GM10248 (cell line): ENCODE measurements at regions not wholly inside any gene's neighbourhood (a gene's known extent, or its start where the extent isn't known, plus 50 kb on each side); places are given as distances from the start of the nearest gene placed in this dataset.

Source experiments
- CTCF ChIA-PET: fragments of 300-600 bp; sonication (Branson Sonifier 250); formaldehyde crosslinking; extraction: SDS; loops from one replicate; lab custom pipeline; 2021; ENCODE audit warnings: antibody characterized with exemption; lab: Yijun Ruan, JAX
- POLR2A ChIA-PET: fragments of 350-650 bp; sonication (Branson Sonifier 250); formaldehyde crosslinking; extraction: SDS; loops from one replicate; lab custom pipeline; 2020; ENCODE audit warnings: antibody characterized with exemption; lab: Yijun Ruan, JAX
- DNase-seq: peaks from one replicate; pipeline ENCODE4 v3.0.0; 2012; ENCODE audit errors: extremely low spot score
- TF ChIP-seq, protein P1 (sequence below): IDR thresholded peaks from 2 replicates; pipeline ENCODE4 v1.5.1; 2012; ENCODE audit warnings: mild to moderate bottlenecking, low read depth; ENCODE audit errors: extremely low read depth, missing control alignments, control extremely low read depth

DNA sequence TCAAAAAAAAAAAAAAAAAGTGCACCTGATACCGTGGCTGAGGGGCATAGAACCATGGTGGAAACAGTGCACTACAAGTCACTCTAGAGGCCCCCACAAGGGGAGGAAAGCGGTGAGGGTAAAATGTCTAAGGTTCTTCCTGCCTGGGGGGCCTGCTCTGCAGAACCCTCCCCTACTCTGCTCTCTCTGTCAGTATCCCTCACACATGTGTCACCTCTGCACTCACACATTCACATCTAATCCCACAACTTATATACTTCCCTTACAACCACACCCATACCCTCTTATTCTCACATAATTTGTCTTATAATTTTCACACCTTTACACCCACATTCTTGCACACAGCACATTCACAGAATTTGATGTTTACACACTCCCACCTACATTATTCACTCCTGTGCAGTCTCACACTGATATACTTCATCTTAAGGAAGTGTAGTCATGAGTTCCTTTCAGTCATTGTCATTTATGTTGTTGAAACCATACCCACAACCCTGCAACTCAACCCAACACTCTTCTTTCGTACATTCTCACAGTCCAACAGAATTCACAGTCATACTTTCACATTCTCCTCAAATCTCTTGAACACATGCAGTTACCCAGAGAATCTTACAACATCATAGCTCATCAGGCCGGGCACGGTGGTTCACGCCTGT lies 68.0 kb upstream of the PAX2 start:
- ChIA-PET POLR2A (no interaction called here), CTCF (interaction anchor here (1.6 to 2.0 kb wide), 2 partner anchors 64 to 66 kb away, joined by 3 to 5 read pairs; no protein-coding TSS in a partner anchor)
- DNase-seq = no peak
- TF ChIP-seq, protein P1, sequence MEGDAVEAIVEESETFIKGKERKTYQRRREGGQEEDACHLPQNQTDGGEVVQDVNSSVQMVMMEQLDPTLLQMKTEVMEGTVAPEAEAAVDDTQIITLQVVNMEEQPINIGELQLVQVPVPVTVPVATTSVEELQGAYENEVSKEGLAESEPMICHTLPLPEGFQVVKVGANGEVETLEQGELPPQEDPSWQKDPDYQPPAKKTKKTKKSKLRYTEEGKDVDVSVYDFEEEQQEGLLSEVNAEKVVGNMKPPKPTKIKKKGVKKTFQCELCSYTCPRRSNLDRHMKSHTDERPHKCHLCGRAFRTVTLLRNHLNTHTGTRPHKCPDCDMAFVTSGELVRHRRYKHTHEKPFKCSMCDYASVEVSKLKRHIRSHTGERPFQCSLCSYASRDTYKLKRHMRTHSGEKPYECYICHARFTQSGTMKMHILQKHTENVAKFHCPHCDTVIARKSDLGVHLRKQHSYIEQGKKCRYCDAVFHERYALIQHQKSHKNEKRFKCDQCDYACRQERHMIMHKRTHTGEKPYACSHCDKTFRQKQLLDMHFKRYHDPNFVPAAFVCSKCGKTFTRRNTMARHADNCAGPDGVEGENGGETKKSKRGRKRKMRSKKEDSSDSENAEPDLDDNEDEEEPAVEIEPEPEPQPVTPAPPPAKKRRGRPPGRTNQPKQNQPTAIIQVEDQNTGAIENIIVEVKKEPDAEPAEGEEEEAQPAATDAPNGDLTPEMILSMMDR = no peak

DNA sequence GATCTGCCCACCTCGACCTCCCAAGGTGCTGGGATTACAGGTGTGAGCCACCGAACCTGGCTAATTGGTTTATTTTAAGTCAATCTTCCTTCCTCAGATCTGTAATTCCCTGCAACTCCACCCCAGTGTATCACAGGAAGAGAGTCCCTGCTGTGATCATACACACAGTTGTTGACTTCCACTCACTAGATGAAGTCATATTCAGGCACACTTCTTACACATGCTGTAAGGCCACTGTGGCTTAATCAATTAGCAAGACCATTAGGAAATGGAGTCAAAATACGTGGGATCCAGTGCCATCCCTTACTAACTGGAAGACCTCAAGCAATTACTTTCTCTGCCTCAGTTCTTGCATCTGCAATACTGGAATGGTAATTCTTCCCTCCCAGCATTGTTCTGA lies 66.1 kb upstream of the PAX2 start:
- ChIA-PET POLR2A (no interaction called here), CTCF (interaction anchor here (0.9 to 1.6 kb wide), 3 partner anchors 10 to 62 kb away, joined by 3 read pairs; no protein-coding TSS in a partner anchor)
- no peak for DNase-seq
- TF ChIP-seq, protein P1 = no peak

GRCh38 chr10:100683004-100683403 lies 62.4 kb upstream of the PAX2 start:
- no peak for DNase-seq

GRCh38 chr10:100683545-100684300 lies 61.7 kb upstream of the PAX2 start:
- TF ChIP-seq, protein P1 = no peak
- CTCF ChIA-PET = interaction anchor here (1.4 to 1.5 kb wide), 2 partner anchors 12 to 60 kb away, joined by 3 to 4 read pairs; no protein-coding TSS in a partner anchor
- POLR2A ChIA-PET = no interaction called here
- DNase-seq = no peak

More at GRCh38 chr10:100683004-100683403, 62.4 kb upstream of the PAX2 start:
- ChIA-PET POLR2A (no interaction called here), CTCF (interaction anchor here (1.4 to 1.5 kb wide), 2 partner anchors 12 to 60 kb away, joined by 3 to 4 read pairs; no protein-coding TSS in a partner anchor)
- TF ChIP-seq, protein P1 = no peak

- CTCF ChIA-PET = interaction anchor here (1.5 kb wide), 1 partner anchor 59 kb away, joined by 4 read pairs; no protein-coding TSS in a partner anchor
- TF ChIP-seq, protein P1 = no peak
- DNase-seq = no peak
- POLR2A ChIA-PET = no interaction called here
Measured at GRCh38 chr10:100684688-100685235, 60.6 kb upstream of the PAX2 start.

DNA sequence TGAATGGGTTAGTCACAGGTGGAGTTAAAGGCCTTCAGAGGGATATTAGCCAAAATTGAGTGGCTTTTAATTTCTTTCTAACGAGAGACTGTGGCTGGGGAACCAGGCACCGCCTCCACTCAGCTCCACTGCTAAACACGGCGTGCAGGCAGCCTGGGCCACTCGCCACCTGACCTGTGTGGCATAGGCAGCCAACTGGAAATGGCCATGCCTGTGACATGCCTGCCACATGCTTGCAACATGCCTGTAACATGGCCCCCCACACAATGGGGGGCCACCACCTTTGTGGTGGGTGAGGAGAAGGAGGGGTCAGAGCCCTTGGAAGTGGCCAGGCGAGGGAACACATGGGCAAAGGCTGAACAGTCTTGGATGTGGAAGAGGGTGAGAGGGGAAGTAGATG lies 60.1 kb upstream of the PAX2 start:
- CTCF ChIA-PET = no interaction called here
- POLR2A ChIA-PET = no interaction called here
- TF ChIP-seq, protein P1 = no peak
- no peak for DNase-seq
